Liver (tissue), 7 donors: ENCODE measurements at regions not wholly inside any gene's neighbourhood (a gene's known extent, or its start where the extent isn't known, plus 50 kb on each side); places are given as distances from the start of the nearest gene placed in this dataset.

Source experiments
- DNase-seq: peaks from one replicate; pipeline ENCODE4 v3.0.0-alpha.2; 2017; ENCODE audit warnings: low spot score
- H3K27ac ChIP-seq, 2 donors: one replicate each; pipeline ENCODE4 v1.7.0; 2013; ENCODE audit warnings: inconsistent platforms in 2 of 2, low read length in 2 of 2, control low read depth in 1 of 2, low read depth in 1 of 2, mild to moderate bottlenecking in 1 of 2
- H3K27me3 ChIP-seq, 4 donors: one replicate each; pipeline versions ENCODE4 v1.6.1 to v1.7.0; 2013; ENCODE audit warnings: low read length in 3 of 4, inconsistent platforms in 1 of 4, mild to moderate bottlenecking in 1 of 4, moderate library complexity in 1 of 4; ENCODE audit not compliant: control insufficient read depth in 4 of 4, insufficient read depth in 4 of 4
- H3K36me3 ChIP-seq, 4 donors: one replicate each; pipeline versions ENCODE4 v1.6.1 to v1.7.0; 2013; ENCODE audit warnings: low read length in 3 of 4, mild to moderate bottlenecking in 3 of 4, low read depth in 1 of 4, moderate library complexity in 1 of 4; ENCODE audit not compliant: control insufficient read depth in 4 of 4, insufficient read depth in 3 of 4
- H3K4me1 ChIP-seq, 4 donors: one replicate each; pipeline versions ENCODE4 v1.6.1 to v1.7.0; 2013; ENCODE audit warnings: low read length in 3 of 4, mild to moderate bottlenecking in 3 of 4, moderate library complexity in 1 of 4; ENCODE audit not compliant: control insufficient read depth in 4 of 4, insufficient read depth in 4 of 4
- H3K4me3 ChIP-seq, 3 donors: one replicate each; pipeline versions ENCODE4 v1.6.1 to v1.7.0; 2013; ENCODE audit warnings: low read length in 3 of 3, control low read depth in 1 of 3, low read depth in 1 of 3, mild to moderate bottlenecking in 1 of 3
- H3K9ac ChIP-seq, 2 donors: one replicate each; pipeline ENCODE4 v1.7.0; 2013; ENCODE audit warnings: low read length in 2 of 2, mild to moderate bottlenecking in 2 of 2, moderate library complexity in 2 of 2, control low read depth in 1 of 2, low read depth in 1 of 2
- H3K9me3 ChIP-seq, 4 donors: one replicate each; pipeline versions ENCODE4 v1.6.1 to v1.7.0; 2013; ENCODE audit warnings: low read length in 3 of 4; ENCODE audit not compliant: control insufficient read depth in 4 of 4
- EGR1 ChIP-seq, 2 donors: IDR thresholded peaks; 2 replicates each; pipeline ENCODE4 v1.6.1; 2016 to 2018; ENCODE audit warnings: antibody characterized with exemption in 2 of 2, low read depth in 2 of 2
- FOXA1 ChIP-seq: IDR thresholded peaks from 2 replicates; pipeline ENCODE4 v1.6.1; 2016; ENCODE audit warnings: antibody characterized with exemption
- FOXA2 ChIP-seq: IDR thresholded peaks from 2 replicates; pipeline ENCODE4 v1.6.1; 2016; ENCODE audit warnings: antibody characterized with exemption
- GABPA ChIP-seq, 2 donors: IDR thresholded peaks in 1 of 2; conservative IDR thresholded peaks in 1 of 2; 2 replicates each; pipeline ENCODE4 v1.6.1; 2016; ENCODE audit warnings: antibody characterized with exemption in 2 of 2, mild to moderate bottlenecking in 1 of 2, moderate library complexity in 1 of 2
- HNF4A ChIP-seq, 2 donors: conservative IDR thresholded peaks; 2 replicates each; pipeline ENCODE4 v1.6.1; 2016; ENCODE audit warnings: antibody characterized with exemption in 2 of 2, mild to moderate bottlenecking in 2 of 2
- HNF4G ChIP-seq: IDR thresholded peaks from 2 replicates; pipeline ENCODE4 v1.6.1; 2016; ENCODE audit warnings: antibody characterized with exemption
- NR2F2 ChIP-seq: IDR thresholded peaks from 2 replicates; pipeline ENCODE4 v1.6.1; 2016; ENCODE audit warnings: antibody characterized with exemption
- RAD21 ChIP-seq, 2 donors: IDR thresholded peaks; 2 replicates each; pipeline ENCODE4 v1.6.1; 2016; ENCODE audit warnings: antibody characterized with exemption in 2 of 2, mild to moderate bottlenecking in 2 of 2
- WGBS: extraction: QIAGEN DNeasy Blood & Tissue Kit; methylation state at CpG from one replicate; pipeline ENCODE4 v1.1.7; 2013; 5-methylcytosine and 5-hydroxymethylcytosine counted together
- TF ChIP-seq, protein P1 (sequence below): IDR thresholded peaks from 2 replicates; pipeline ENCODE4 v1.6.1; 2016; ENCODE audit warnings: antibody characterized with exemption
- TF ChIP-seq, protein P2 (sequence below): IDR thresholded peaks from 2 replicates; pipeline ENCODE4 v1.6.1; 2016; ENCODE audit warnings: antibody characterized with exemption
- TF ChIP-seq, protein P3 (sequence below): IDR thresholded peaks from 2 replicates; pipeline ENCODE4 v1.6.1; 2016; ENCODE audit warnings: antibody characterized with exemption
- TF ChIP-seq, protein P4 (sequence below): IDR thresholded peaks from 2 replicates; pipeline ENCODE4 v1.6.1; 2016; ENCODE audit warnings: antibody characterized with exemption, mild to moderate bottlenecking
- donor health status: healthy.
- donor health status: healthy.
- donor health status: healthy.
- donor health status: healthy.

DNA sequence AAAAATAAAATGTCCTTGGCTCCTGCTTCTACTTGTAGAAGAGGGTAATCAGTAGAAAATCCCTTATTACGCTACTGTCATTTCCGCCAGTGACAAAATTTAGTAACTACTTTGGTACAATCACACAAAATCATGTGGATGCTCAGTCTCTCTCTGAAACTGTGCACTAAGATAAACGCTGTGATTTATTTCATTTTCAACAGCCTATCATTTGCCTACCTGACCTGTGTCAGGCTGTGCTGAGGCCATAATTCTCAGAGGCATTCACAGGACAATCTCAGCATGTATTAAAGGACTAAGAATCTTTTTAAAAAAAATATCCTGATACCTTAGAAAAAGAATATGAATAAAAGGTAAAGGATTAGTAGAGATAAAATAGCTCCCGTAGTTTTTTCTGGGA, 226.0 kb downstream of the RASSF9 start:
- Histone ChIP-seq H3K4me3 (no peak overlapping the region), H3K9me3 (peaks cover 0 to 3% (median 0%) of the 10 kb centered on the region in 4 donors), H3K27me3 (no peaks in the 10 kb centered on the region), H3K9ac (no peak overlapping the region), H3K36me3 (no peaks in the 10 kb centered on the region), H3K4me1 (no peaks in the 10 kb centered on the region), H3K27ac (no peak overlapping the region)
- DNase-seq, result no peak
- TF ChIP-seq, protein P1, sequence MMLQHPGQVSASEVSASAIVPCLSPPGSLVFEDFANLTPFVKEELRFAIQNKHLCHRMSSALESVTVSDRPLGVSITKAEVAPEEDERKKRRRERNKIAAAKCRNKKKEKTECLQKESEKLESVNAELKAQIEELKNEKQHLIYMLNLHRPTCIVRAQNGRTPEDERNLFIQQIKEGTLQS, result no peak
- no peak for TF ChIP-seq FOXA1
- TF ChIP-seq NR2F2, result no peak
- TF ChIP-seq GABPA (IDR thresholded peaks at IDR 0.05 in 1 of 2, conservative IDR thresholded peaks at IDR 0.05 in 1 of 2), result no peak
- TF ChIP-seq, protein P2, sequence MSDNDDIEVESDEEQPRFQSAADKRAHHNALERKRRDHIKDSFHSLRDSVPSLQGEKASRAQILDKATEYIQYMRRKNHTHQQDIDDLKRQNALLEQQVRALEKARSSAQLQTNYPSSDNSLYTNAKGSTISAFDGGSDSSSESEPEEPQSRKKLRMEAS, result no peak
- 92% methylated on average over 4 of the region's 4 CpGs for WGBS

DNA sequence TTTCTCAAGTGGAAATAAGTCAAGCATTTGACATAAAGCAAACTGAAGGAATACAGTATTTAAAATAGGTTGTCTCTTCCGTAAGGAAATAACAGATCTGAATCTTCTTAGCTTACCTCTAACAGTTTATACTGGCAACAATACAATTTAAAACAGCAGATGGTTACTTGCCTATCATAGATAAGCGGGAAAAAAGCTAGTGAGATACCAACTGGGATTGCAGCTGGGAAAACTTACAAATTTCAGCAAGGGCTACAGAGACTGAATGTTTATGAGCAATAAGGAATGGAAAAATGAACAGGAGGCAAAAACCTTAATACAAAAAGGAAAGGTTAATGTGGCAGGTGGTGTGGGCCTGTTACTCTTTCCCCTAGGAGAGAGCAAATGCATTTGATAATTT, 220.0 kb downstream of the RASSF9 start:
- WGBS, result 84% methylated on average over 2 of the region's 2 CpGs
- Histone ChIP-seq H3K27me3 (no peaks in the 10 kb centered on the region), H3K4me3 (no peak overlapping the region), H3K27ac (no peak overlapping the region), H3K9ac (no peak overlapping the region), H3K9me3 (peaks cover 0 to 3% (median 0%) of the 10 kb centered on the region in 4 donors), H3K36me3 (no peaks in the 10 kb centered on the region), H3K4me1 (no peaks in the 10 kb centered on the region)
- TF ChIP-seq, protein P3, sequence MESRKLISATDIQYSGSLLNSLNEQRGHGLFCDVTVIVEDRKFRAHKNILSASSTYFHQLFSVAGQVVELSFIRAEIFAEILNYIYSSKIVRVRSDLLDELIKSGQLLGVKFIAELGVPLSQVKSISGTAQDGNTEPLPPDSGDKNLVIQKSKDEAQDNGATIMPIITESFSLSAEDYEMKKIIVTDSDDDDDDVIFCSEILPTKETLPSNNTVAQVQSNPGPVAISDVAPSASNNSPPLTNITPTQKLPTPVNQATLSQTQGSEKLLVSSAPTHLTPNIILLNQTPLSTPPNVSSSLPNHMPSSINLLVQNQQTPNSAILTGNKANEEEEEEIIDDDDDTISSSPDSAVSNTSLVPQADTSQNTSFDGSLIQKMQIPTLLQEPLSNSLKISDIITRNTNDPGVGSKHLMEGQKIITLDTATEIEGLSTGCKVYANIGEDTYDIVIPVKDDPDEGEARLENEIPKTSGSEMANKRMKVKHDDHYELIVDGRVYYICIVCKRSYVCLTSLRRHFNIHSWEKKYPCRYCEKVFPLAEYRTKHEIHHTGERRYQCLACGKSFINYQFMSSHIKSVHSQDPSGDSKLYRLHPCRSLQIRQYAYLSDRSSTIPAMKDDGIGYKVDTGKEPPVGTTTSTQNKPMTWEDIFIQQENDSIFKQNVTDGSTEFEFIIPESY, result no peak
- TF ChIP-seq FOXA2, result no peak
- no peak for TF ChIP-seq EGR1 (IDR thresholded peaks at IDR 0.05; ENCODE audit: low read depth in 2 of 2)
- TF ChIP-seq HNF4G, result no peak
- TF ChIP-seq HNF4A (conservative IDR thresholded peaks at IDR 0.05), result no peak
- TF ChIP-seq, protein P1, result no peak
- TF ChIP-seq, protein P2, result no peak
- no peak for TF ChIP-seq GABPA (IDR thresholded peaks at IDR 0.05 in 1 of 2, conservative IDR thresholded peaks at IDR 0.05 in 1 of 2)
- TF ChIP-seq RAD21 (IDR thresholded peaks at IDR 0.05), result no peak
- TF ChIP-seq, protein P4, sequence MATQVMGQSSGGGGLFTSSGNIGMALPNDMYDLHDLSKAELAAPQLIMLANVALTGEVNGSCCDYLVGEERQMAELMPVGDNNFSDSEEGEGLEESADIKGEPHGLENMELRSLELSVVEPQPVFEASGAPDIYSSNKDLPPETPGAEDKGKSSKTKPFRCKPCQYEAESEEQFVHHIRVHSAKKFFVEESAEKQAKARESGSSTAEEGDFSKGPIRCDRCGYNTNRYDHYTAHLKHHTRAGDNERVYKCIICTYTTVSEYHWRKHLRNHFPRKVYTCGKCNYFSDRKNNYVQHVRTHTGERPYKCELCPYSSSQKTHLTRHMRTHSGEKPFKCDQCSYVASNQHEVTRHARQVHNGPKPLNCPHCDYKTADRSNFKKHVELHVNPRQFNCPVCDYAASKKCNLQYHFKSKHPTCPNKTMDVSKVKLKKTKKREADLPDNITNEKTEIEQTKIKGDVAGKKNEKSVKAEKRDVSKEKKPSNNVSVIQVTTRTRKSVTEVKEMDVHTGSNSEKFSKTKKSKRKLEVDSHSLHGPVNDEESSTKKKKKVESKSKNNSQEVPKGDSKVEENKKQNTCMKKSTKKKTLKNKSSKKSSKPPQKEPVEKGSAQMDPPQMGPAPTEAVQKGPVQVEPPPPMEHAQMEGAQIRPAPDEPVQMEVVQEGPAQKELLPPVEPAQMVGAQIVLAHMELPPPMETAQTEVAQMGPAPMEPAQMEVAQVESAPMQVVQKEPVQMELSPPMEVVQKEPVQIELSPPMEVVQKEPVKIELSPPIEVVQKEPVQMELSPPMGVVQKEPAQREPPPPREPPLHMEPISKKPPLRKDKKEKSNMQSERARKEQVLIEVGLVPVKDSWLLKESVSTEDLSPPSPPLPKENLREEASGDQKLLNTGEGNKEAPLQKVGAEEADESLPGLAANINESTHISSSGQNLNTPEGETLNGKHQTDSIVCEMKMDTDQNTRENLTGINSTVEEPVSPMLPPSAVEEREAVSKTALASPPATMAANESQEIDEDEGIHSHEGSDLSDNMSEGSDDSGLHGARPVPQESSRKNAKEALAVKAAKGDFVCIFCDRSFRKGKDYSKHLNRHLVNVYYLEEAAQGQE, result no peak
- no peak for DNase-seq
